ENCODE measurements at regions not wholly inside any gene's neighbourhood (a gene's known extent, or its start where the extent isn't known, plus 50 kb on each side); places are given as distances from the start of the nearest gene placed in this dataset.
"Not testable (repeated sequence)": the region's sequence is repeated elsewhere in the genome, so short reads cannot be mapped to it uniquely, and the experiment has no call there.

- not testable (repeated sequence) for TF ChIP-seq CTCF (IDR thresholded peaks at IDR 0.05; ENCODE audit: poor library complexity, severe bottlenecking); POLR2AphosphoS5 (IDR thresholded peaks at IDR 0.05)
Measured at GRCh38 chr3:167018591-167019111, 361.4 kb downstream of the ZBBX start.

All from neural cell (in vitro differentiated cells).